SH-SY5Y (cell line): ENCODE measurements at regions not wholly inside any gene's neighbourhood (a gene's known extent, or its start where the extent isn't known, plus 50 kb on each side); places are given as distances from the start of the nearest gene placed in this dataset.

Experiments used
- GATA2 ChIP-seq: IDR thresholded peaks from 2 replicates; pipeline ENCODE4 v1.6.1; 2011; ENCODE audit warnings: mild to moderate bottlenecking, low read depth, low read length
- GATA3 ChIP-seq: IDR thresholded peaks from 2 replicates; pipeline ENCODE4 v1.6.1; 2011; ENCODE audit warnings: low read depth, mild to moderate bottlenecking, low read length, moderate library complexity

DNA sequence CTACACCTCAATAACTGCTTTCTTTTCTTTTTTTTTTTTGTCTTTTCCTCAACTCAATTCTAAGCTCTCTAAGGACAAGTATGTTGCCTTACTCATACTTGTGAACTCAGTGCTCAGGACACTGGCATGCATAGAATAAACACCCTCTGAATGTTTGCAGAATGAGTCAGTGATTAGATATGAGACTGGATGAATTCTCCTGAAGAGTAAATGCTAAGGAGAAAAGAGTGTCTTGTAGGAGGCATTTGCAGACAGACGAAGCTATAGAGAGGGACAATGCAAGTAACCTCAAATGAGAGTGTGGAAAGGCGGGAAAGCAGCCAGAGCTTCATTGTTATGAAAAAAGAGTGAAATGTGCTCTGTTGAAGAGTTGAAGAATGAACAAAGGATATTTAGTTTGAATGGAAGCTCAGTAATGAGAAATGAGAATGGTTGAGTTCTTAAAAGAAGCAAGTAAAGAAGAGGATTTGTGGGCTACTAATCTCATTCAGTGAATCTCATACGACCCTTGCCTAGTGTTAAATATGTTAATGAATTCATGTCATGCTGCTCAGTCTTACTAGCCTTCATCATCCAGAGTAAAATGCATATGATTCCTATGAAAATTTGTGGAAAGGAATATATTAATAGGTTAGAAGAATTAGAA, 166.1 kb upstream of the DPYD start:
- no peak for TF ChIP-seq GATA2

- TF ChIP-seq GATA3 (no peak), GATA2 (no peak)
These were observed 165.3 kb upstream of the DPYD start for GRCh38 chr1:98086156-98086555.

- TF ChIP-seq GATA2 (no peak), GATA3 (no peak)
These were observed 163.4 kb upstream of the DPYD start for GRCh38 chr1:98084188-98084587.

- TF ChIP-seq GATA2, result no peak
- no peak for TF ChIP-seq GATA3
These were observed 161.1 kb upstream of the DPYD start for GRCh38 chr1:98081944-98082343.

GRCh38 chr1:98078596-98078995, 157.8 kb upstream of the DPYD start:
- TF ChIP-seq GATA2 (no peak), GATA3 (no peak)

- TF ChIP-seq GATA2 (no peak), GATA3 (no peak)
These were observed 156.9 kb upstream of the DPYD start for GRCh38 chr1:98077691-98078090.

DNA sequence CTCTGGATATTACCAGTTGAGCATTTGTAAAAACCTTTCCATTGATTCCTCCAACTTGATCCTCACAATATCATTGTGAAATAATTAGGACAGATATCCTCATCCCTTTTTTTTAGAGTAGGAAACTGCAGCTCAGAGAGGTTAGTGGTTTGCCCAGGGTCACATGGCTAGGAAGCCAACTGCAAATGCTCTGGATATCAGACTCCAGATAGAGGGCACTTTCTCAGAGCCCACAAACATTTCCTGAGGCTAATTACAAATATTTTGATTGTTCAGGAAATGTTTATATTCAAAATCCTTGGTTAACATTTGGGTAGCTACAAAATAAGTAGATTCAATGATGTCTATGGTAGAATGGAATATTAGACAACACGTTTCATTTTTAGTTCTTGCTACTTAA, 154.8 kb upstream of the DPYD start:
- TF ChIP-seq GATA2 (no peak), GATA3 (no peak)

DNA sequence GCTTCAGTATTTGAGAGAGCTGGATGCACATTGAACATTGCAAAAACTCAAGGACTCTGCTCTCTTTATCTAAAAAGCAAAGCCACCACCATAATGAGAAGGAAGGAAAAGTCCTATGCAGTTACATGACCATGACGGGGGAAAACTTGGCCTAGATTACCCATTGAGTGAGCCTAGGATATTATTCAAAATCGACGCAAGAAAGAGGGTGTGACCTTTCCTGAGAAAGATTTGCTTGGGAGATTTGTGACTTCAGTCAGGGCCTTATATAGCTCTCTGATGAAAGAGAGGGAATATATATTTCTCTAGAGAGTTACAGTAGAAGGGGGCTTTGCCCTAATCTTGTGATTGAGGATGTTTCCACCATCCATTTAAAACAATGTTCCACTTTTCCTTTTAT, 153.0 kb upstream of the DPYD start:
- TF ChIP-seq GATA2 (no peak), GATA3 (no peak)

GRCh38 chr1:98073106-98073505, 152.3 kb upstream of the DPYD start:
- TF ChIP-seq GATA3 (no peak), GATA2 (no peak)

DNA sequence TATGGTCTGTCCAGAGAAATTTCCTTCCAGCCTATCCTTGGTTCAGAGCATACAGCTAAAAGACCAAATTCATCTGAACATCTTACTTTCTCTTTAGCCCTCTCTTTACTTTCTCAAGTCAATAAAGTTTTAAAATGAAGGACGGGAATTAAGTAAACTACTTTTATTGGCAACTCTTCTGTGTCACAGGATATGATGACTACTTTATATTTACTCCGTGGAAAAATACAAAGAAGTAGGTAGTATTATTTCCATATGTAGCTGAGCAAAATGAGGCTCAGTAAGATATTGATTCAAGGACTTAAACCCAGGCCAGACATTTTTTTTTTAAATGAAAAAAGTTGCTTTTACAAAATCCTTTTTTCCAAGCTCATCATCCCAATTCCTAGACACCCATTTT, 151.2 kb upstream of the DPYD start:
- TF ChIP-seq GATA3 (no peak), GATA2 (no peak)

DNA sequence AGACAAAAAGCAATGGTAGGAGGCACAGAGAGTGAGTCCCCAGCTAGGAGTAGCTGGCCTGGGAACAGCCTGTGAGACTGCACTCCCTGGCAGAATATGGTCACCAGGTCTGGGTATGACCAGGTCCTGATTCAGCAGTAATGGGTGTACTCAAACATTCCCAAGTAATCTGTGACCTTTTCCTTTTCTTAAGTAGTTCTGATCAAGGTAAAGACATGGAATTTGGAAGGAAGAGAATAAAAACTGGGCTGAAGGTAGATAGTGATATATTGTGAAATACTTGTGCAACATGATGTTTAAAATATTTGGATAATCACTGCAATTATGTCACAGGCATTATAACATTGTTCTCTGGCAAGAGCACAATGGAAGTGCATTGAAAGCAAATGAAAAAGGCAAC, 147.2 kb upstream of the DPYD start:
- TF ChIP-seq GATA3, result no peak
- TF ChIP-seq GATA2, result no peak

DNA sequence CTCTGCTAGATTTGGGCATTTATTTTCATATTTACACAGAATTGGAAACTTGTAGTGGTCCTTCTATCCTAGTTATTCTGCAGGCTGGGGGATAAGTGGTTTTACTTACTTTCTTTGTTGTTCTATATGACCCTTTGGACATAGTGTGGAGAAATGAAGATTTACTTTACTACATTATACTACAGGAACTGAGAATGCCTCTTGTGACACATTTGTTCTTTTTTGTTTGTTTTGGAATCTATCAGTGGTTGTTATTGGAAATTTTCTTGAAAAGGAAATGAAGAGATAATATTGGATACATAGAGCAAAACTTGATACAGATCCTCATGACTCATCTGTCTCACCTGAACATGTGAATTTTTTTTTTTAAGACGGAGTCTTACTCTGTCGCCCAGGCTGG, 146.1 kb upstream of the DPYD start:
- no peak for TF ChIP-seq GATA3
- no peak for TF ChIP-seq GATA2

- no peak for TF ChIP-seq GATA2
- no peak for TF ChIP-seq GATA3
These were observed 138.8 kb upstream of the DPYD start for GRCh38 chr1:98059620-98060019.

DNA sequence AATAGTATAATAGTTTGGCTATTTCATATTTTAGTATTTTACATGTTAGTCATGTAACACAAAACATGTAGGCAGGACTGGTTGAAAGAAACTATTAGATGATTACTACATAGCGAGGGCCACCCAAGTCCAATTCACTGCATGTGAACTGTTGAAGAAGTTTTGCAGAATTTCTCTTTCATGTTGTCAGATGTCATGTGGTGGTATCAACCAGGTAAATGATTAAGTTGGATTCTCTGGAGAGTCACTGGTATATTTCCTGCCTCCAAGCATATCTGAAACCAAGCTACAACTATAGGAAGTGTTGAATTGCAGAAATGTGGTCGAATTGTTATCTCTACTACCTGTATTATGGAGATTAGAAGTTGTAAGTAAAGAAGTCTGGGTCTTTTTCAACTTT, 137.8 kb upstream of the DPYD start:
- no peak for TF ChIP-seq GATA2
- TF ChIP-seq GATA3, result no peak

- TF ChIP-seq GATA3 (no peak), GATA2 (no peak)
These were observed 136.5 kb upstream of the DPYD start for GRCh38 chr1:98057236-98057910.

- TF ChIP-seq GATA3 (no peak), GATA2 (no peak)
These were observed 135.9 kb upstream of the DPYD start for GRCh38 chr1:98056781-98057180.

DNA sequence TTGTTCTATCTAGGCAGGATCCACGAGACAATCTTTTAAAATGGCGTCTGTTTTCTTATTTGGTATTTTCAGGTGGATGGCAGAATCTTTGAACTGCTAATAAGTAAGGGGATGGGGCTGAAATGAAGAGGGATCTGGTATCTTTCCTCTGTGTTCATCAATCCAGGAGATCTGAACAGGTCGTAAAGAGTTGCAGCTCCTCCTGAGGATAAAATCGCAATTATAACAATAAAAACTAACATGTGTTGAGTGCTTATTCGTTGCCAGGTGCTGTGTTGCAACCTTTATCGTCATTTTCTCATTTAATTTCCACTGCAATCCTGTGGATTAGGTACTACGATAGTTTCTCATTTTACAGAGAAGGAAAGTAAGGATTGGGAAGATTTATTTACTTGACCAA, 134.6 kb upstream of the DPYD start:
- TF ChIP-seq GATA3, result peak; percentile 52; the same call in 1 of the 2 replicates
- TF ChIP-seq GATA2, result peak; percentile 64
